GM19438 (cell line): ENCODE measurements at regions not wholly inside any gene's neighbourhood (a gene's known extent, or its start where the extent isn't known, plus 50 kb on each side); places are given as distances from the start of the nearest gene placed in this dataset.

Source experiments
- ATAC-seq: cut with Tn5 transposase; IDR thresholded peaks from one replicate; pipeline ENCODE4 v1.9.1; 2021; ENCODE audit warnings: low read depth; ENCODE audit not compliant: unreplicated experiment

DNA sequence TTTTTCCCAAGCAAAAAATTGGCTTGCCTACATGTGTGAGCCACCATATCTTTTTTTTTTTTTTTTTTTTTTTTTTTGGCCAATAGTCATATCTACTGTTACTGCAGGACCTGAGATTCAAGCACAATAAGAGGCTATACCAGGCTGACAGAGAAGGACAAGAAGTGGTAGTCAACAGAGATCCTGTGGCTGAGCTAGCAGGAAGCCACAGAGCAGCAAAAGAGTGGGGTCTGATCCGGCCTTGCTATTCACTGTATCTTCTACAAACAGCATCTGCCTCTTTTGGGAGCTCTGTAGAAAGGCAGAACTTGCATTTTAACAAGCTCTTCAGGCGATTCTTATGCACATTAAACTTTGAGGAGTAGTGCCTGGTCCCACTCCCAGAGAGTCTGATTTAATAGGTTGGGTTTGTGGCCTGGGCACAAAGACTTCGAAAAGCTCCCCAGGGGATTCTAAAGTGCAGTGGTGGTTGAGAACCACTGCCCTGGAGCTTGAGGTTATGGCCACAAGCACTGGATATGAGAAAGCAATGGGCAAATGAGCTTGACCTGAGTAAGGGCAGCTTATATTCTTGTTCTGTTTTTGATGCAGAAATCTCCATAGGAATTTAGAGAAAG is 162.8 kb downstream of the PIK3R1 start:
- ATAC-seq, result peak; percentile 89

GRCh38 chr5:68379275-68380036 is 163.9 kb downstream of the PIK3R1 start:
- ATAC-seq, result no peak

- ATAC-seq, result no peak
Measured at GRCh38 chr5:68380078-68380477, 164.5 kb downstream of the PIK3R1 start.

DNA sequence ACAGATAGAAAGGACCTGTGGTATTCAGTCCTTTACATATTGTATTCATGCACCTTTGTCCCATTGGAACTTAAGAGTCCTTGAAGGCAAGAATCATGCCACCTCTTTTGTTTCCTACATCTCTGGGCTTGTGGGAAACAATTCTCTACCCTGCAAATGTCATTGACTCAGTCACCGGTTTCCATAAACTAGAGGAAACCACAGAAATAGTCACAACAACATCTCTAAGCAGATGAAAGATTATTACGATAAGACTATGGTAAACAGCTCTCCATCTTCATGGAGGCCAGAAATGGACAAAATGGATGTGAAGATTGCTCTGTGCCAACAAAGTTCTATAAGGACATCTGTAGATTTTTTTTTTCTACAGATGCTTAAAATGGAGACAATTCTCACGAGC is 165.5 kb downstream of the PIK3R1 start:
- no peak for ATAC-seq

GRCh38 chr5:68381909-68382308 is 166.4 kb downstream of the PIK3R1 start:
- no peak for ATAC-seq

DNA sequence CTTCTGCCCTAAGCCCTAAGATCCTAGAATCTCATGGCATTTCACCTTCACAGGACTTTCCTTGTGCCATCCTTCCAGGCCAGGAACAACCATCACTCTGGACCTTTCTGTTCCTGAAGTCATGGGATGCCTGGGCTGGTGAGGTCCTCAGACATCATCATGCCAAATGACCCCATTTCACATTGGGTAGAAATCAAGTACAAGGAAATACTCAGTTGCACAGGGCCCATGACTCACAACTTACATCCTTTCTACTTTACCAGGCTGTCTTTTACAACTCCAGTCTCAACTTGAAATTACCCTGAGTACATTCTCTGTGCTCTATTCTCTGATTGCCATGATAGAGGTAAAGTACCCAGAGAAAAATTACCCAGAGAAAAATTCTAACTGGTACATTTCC is 167.1 kb downstream of the PIK3R1 start:
- no peak for ATAC-seq

DNA sequence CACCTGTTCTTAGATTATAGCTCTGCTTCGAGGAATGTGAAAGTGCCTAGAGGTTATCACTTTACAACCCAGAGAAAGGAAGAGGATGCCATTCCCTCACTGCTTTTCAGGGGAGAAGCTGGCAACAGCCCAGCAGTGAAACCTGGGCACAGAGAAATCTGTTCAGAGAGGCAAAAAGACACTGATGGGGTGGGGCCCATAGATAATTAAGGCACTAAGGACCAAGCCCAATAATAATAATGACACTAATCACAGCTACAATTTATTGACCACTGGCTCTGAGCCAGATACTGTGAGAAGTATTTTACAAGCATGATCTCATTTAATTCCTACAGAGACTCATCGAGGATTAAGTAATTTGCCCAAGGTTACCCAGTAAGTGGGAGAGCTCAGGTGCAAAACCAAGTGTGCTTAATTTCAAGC is 168.3 kb downstream of the PIK3R1 start:
- ATAC-seq, result no peak

DNA sequence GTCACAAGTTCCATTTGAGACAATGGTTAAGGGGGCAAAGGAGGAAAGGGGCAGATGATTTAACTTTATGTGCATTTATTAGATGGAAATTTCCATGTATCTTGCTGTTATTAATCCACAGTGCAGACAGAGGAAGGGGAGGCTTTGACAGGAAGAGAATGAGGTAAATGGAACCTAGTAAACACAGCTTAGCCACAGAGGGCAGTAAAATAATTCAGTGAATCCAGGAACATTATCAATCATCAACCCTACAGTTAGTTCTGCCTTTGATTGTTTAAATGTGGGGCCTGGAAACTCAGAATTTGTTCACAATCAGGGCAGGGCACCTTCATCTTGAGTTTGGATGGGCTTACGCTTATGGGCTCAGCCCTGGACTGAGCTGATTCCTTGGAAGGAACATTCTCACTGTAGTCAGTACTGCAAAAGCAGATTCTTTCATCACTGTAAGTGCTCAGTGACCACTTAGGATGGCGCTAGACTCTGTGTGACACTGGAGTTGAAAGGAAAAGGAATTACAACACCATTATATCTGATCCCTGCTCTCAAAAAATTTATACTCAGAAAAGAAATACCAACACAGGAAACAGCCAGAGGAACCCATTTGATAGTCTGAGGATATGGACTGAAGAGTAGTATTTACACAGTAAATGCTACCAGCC is 169.5 kb downstream of the PIK3R1 start:
- no peak for ATAC-seq

- no peak for ATAC-seq
Measured at GRCh38 chr5:68385936-68386335, 170.4 kb downstream of the PIK3R1 start.

GRCh38 chr5:68387074-68387796 is 171.7 kb downstream of the PIK3R1 start:
- no peak for ATAC-seq

- no peak for ATAC-seq
Measured at GRCh38 chr5:68389618-68390017, 174.1 kb downstream of the PIK3R1 start.

DNA sequence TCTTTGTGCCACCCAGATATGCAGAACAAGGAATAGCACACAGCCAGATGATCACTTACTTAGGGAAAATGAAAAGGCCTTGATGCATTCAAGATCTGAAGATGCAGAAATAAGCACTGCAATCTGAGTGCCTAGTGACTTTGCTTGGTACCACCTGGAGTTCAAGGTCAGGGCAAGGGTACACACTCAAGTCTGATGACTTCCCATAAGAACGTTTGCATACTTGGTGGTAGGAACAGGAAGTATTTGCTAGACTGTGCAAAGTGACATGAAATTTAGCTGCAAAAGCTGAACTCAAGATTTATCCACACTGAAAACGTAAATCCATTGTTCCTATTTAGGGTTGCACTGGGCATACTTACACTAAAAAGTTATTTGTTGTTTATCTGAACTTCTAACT is 177.1 kb downstream of the PIK3R1 start:
- ATAC-seq, result no peak

GRCh38 chr5:68395302-68395701 is 179.7 kb downstream of the PIK3R1 start:
- no peak for ATAC-seq

DNA sequence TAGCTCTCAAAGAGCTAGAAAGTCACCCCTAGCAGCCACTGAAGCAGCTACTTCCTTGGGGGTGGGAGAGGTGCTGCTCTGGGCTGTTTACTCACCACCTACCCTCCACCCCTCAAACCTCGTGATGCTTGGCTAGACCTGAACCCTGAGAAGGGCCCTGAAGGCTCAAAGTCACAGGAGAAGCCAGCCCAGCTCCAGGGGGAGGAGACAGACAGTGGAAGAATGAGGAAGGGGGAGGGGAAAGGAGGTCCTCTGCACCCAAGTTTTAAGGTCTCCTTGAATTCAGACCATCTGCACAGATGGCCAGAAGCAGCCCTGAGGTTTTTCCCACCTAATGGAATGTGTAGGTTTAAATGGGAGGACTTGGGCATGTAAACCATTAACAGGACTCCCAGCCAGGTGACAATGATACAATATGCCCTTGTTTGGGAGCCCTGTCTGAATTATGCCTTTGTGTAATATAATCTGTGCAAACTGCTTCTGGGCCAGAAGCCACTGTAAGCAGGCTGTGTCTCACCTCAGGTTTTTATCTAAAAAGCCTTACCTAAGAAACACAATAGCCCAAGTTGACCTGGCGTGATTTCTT is 180.5 kb downstream of the PIK3R1 start:
- ATAC-seq, result no peak

DNA sequence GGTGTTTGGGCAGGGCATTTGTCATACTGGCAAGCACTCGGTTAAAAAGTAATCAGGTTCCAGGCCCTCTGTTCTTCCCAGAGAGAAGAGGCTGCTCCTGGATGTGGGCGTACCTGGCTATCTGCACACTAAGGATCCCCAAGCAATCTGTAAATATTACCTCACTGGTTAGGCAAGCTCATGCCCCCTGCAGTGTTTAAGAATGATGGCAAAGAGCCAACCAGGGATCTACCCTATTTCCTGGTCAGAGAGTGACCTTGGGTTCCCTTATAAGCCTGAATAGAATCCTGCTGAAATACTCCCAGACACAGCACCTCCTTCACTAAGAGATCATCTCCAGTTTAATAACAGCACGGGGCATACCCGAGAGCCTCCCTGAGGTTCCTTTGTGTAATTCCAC is 181.2 kb downstream of the PIK3R1 start:
- no peak for ATAC-seq

GRCh38 chr5:68398146-68398812 is 182.7 kb downstream of the PIK3R1 start:
- no peak for ATAC-seq

GRCh38 chr5:68403301-68403700 is 187.7 kb downstream of the PIK3R1 start:
- ATAC-seq, result no peak

DNA sequence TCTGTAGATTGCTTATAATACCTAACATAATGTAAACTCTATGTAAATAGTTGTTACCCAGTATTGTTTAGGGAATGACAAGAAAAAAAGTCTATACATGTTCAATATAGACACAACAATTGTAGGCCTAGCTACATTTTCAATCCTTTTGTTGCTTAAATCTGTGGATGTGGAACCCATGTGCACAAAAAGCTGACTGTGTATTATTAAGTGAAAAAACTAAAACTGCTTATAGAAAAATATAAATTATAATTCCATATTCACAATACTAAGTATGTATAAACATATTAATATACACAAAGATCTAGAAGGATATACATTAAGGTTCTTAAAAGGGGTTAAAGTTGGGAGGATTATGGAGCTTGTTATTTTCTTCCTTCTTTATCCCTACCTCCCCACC is 188.7 kb downstream of the PIK3R1 start:
- no peak for ATAC-seq

DNA sequence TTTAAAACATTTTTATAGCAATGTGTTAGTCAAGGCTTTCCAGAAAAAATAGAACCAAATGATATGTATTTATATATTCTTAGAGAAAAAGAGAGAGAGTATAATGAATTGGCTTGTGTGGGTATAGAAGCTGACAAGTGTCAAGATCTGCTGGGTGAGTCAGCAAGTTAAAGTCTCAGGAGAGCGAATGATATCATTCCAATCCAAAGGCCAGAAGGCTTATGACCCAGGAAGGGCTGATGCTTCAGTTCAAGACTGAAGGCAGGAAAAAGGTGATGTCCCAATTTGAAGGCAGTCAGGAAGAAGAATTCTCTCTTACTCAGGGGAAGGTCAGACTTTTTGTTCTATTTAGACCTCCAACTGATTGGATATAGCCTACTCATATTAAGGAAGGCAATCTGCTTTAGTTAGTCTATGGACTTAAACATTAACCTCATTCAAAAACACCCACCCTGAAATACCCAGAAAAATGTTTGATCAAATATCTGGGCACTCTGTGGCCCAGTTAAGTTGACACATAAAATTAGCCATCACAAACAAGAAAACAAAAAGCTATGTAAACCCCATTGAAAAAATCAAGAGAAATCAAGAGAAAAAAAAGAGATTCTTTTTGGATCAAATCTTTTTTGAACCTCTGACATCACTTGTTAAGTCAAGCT is 189.6 kb downstream of the PIK3R1 start:
- ATAC-seq, result no peak
